ENCODE measurements at regions not wholly inside any gene's neighbourhood (a gene's known extent, or its start where the extent isn't known, plus 50 kb on each side); places are given as distances from the start of the nearest gene placed in this dataset.

GRCh38 chr2:18373664-18374063 is 186.8 kb downstream of the RDH14 start:
- H3K27me3 ChIP-seq, result peaks cover 0 to 3% (median 0%) of the 10 kb centered on the region in 9 donors
- ATAC-seq (no peak), DNase-seq (no peak)
- no peaks in the 10 kb centered on the region for H3K36me3 ChIP-seq
- H3K27ac ChIP-seq, result no peak overlapping the region
- WGBS, 4 donors, result 65 to 94% (median 83%) methylated on average over 2 of the region's 2 CpGs
- intact Hi-C loops (cut with DNase I), result loop anchor here in 3 of 10 donors (10.0 kb wide), 5 partner anchors 189 to 659 kb away; no protein-coding TSS in a partner anchor
- peaks cover 0 to 4% (median 0%) of the 10 kb centered on the region in 12 donors for H3K4me1 ChIP-seq
- no peaks in the 10 kb centered on the region for H3K9me3 ChIP-seq
- TF ChIP-seq CTCF (IDR thresholded peaks at IDR 0.05), result no peak
- TF ChIP-seq POLR2A (IDR thresholded peaks at IDR 0.05), result no peak
- no peak overlapping the region for H3K4me3 ChIP-seq

GRCh38 chr2:18373081-18373480 is 187.4 kb downstream of the RDH14 start:
- Histone ChIP-seq H3K27ac (peak overlapping the region in 1 of 12 donors; percentile 2), H3K36me3 (no peaks in the 10 kb centered on the region), H3K9me3 (no peaks in the 10 kb centered on the region), H3K4me1 (peaks cover 0 to 4% (median 0%) of the 10 kb centered on the region in 12 donors), H3K27me3 (no peaks in the 10 kb centered on the region), H3K4me3 (no peak overlapping the region)
- WGBS, 4 donors, result 79 to 89% (median 86%) methylated on average over 1 of the region's 1 CpG
- DNase-seq, result no peak
- intact Hi-C loops (cut with DNase I), result loop anchor here in 3 of 10 donors (10.0 kb wide), 5 partner anchors 188 to 658 kb away; no protein-coding TSS in a partner anchor
- no peak for TF ChIP-seq CTCF (IDR thresholded peaks at IDR 0.05)
- ATAC-seq, result no peak

GRCh38 chr2:18372641-18373040 is 187.8 kb downstream of the RDH14 start:
- no peak for ATAC-seq
- H3K36me3 ChIP-seq, result no peaks in the 10 kb centered on the region
- TF ChIP-seq POLR2A (IDR thresholded peaks at IDR 0.05), result no peak
- TF ChIP-seq CTCF (IDR thresholded peaks at IDR 0.05), result no peak
- no peak overlapping the region for H3K4me3 ChIP-seq
- intact Hi-C loops (cut with DNase I), result loop anchor here in 3 of 10 donors (10.0 kb wide), 5 partner anchors 188 to 658 kb away; no protein-coding TSS in a partner anchor
- H3K27ac ChIP-seq, result no peak overlapping the region
- H3K4me1 ChIP-seq, result peaks cover 0 to 4% (median 0%) of the 10 kb centered on the region in 12 donors
- no peaks in the 10 kb centered on the region for H3K27me3 ChIP-seq
- no peak for DNase-seq
- no peaks in the 10 kb centered on the region for H3K9me3 ChIP-seq

GRCh38 chr2:18369760-18370159 is 190.7 kb downstream of the RDH14 start:
- TF ChIP-seq CTCF (IDR thresholded peaks at IDR 0.05), result no peak
- no peak for TF ChIP-seq POLR2A (IDR thresholded peaks at IDR 0.05)
- no peaks in the 10 kb centered on the region for H3K27me3 ChIP-seq

More at GRCh38 chr2:18369760-18370159, 190.7 kb downstream of the RDH14 start:
- WGBS, 4 donors, result 74 to 82% (median 78%) methylated on average over 2 of the region's 2 CpGs
- intact Hi-C loops (cut with DNase I), result loop anchor here in 3 of 10 donors (10.0 kb wide), 5 partner anchors 185 to 655 kb away; no protein-coding TSS in a partner anchor
- ATAC-seq (no peak), DNase-seq (no peak)
- Histone ChIP-seq H3K4me3 (no peak overlapping the region), H3K9me3 (no peaks in the 10 kb centered on the region), H3K4me1 (peaks cover 0 to 4% (median 0%) of the 10 kb centered on the region in 12 donors), H3K36me3 (no peaks in the 10 kb centered on the region), H3K27ac (no peak overlapping the region)
